ENCODE measurements at regions not wholly inside any gene's neighbourhood (a gene's known extent, or its start where the extent isn't known, plus 50 kb on each side); places are given as distances from the start of the nearest gene placed in this dataset.
"Not testable (repeated sequence)": the region's sequence is repeated elsewhere in the genome, so short reads cannot be mapped to it uniquely, and the experiment has no call there.

DNA sequence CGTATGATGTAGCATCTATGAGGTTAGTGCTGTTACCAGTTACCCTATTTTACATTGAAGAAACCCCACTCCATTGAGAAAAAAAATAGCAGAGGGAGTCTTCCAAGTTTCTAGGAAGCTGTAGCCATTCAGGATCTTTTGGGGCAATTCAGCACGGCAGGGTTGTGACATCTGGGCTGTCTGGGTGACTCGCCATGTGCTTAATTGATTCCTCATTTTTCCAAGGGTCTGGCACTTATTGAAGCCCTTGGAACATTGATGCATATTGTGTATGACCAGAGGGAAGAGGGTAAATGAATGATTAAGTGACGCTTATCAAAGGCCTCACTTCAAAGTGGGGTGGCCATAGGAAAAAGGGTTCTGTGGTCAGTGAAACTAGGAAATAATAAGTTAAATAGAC lies 248.7 kb downstream of the ARHGAP12 start:
- no peak for DNase-seq

DNA sequence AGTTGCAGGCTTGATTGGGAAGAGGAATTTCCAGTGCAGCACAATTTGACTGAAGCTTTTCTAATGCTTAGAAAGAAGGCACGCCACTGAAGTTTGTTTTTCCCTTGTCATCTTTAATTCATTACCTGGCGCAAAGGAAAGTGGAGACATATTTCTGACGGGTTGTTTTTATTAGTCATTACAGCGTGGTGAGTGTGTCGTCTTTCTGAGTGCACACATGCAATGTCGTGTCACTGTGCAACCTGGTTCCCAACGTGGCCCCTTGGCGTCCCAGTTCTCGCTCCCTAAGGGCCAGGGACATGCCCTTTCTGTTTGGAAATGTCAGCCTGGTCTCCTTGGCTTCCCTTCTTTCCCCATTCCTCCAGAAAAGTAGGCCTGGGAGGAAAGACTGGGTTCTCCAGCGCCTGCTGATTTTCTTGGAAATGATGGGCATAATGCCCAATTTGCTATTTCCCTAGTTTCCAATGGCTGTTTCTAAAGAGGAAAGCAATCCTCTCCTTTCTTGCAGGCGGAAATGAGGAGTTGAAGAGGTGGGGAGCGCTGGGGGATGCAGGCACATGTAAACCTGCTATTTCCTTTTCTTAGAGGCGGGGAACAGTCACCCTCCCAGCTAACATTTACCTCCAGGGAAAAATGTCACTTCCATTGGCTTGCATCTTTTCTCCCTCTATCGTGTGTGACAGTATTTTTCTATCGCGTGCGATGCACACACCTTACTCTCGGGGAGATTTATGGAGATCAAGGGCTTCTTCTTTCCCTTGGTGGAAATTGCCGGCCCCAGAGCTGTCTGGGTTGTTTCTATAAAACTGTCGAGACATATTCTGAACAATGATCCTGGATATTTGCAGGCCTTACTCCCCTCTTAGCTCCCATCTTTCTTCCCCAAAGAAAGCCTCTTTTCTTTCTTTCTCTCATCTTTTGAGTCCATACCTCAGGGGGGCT lies 249.8 kb downstream of the ARHGAP12 start:
- no peak for DNase-seq

DNA sequence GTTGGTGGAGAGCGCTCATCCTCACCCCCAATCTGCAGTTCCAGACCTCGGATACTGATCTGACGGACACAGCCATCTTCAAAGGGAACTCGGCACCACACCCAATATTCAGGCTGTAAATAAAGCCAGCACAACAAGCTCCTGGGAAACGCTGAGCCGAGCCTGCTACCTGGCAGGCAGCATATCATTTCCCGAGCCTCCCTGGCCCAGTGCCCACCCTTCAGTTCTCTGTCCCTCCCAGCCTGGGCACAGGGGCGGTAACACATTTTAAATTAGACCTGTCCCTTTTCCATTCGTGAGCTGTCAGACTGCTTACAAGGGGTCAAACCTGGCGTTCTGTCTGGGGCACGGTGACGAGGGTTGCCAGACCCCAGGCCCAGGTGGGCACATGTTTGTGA lies 250.5 kb downstream of the ARHGAP12 start:
- DNase-seq = no peak

DNA sequence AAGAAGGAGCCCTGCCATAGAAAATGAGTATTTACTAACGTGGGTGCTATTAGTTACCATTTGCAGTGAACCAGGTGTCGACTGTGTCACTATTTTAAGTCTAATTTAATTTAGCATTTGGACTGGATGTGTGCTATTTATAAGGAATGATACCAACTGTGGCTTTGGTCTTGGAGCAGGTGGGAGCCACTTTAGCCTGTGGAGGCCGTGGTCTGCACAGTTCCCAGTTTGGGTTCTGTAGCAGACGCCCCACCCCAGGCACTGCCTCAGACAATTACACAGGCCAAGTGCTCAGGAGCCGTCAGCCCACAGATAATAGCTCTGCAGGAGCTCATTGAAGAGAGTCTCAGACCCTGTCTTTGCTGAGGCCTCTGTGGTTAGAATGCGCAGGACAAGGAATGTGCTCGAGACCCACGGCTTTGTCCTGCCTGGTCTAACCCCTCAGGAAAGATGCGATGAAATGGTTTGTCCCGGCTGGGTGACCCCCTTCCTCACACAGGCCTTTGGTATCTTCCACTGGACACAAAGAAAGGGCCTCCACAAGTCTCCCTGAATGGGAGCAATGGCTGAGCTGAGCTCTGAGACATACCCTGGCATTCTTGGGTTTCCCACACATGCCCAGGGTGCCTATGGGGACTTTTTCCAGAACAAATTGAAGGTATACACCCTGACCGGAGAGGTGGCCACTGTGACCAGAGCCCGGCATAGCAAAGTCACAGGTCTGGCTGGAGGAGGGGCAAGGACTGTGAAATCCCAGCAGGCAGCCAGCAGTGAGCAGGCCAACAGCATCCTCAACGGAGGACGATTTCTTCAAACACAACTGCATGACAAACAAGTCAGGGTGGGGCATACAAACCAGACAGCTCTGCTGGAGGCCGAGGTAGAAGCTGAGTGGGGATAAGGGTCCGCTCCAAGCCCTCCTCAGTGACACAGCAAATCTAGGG lies 251.2 kb downstream of the ARHGAP12 start:
- DNase-seq = no peak

DNA sequence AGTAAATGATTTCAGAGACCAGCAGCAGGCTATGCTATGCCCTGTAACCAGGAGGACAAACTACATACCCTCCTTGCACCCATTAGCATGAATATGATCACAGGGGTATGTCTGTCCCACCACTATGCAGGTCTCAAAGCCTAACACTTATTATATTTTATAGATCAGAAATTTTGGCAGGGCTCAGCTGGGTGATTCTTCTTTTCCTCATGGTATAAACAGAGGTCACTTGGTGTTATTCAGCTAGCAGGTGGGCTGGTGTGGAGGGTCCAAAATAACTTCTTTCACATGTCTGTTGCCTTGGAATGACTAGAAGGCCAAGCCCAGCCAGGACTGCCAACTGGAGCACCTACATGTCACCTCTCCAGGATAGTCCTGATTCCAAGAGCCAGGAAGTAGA lies 252.9 kb downstream of the ARHGAP12 start:
- DNase-seq = no peak

DNA sequence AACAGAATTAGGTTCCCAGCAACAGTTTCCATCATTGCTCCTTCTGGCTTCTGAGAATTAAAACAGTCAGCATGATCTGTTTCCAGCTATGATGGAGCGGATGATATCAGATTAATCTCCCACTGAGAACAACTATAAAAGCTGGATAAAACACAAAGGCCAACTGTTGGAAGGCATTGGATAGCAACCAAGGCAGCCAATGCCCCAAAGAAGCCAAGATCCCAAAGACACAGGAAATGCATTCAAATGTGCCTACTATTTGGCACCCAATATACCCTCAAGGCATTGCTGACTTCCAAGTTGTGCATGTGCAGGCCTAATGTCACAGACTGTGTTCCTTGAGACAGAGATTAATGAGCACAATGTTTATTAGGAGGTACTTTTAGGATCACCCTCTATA lies 259.3 kb downstream of the ARHGAP12 start:
- no peak for DNase-seq

DNA sequence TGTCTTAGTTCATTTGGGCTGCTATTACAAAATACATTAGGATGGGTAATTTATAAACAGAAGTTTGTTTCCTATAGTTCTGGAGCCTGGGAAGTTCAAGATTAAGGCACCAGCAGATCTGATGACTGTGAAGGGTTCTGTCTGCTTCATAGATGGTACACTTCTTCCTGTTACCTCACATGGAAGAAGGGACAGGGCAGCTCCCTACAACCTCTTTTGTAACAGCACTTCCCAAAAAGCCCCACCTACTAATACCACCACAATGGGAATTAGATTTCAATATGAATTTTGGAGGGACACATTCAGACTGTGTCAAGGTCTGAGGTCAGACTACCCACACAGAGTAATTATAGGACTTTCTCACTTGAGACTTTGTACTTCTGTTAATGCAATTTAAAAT lies 260.3 kb downstream of the ARHGAP12 start:
- no peak for DNase-seq

DNA sequence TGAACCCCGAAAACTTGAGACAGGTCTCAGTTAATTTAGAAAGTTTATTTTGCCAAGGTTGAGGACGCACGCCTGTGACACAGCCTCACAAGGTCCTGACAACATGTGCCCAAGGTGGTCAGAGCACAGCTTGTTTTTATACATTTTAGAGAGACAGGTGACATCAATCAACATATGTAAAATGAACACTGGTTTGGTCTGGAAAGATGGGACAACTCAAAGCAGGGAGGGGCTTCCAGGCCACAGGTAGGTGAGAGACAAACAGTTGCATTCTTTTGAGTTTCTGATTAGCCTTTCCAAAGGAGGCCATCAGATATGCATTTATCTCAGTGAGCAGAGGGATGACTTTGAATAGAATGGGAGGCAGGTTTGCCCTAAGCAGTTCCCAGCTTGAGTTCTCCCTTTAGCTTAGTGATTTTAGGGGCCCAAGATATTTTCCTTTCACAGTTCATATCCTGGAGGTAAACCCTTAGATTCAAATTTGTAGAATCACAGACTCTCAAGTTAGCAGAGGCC lies 262.8 kb downstream of the ARHGAP12 start:
- not testable (repeated sequence) for DNase-seq

DNA sequence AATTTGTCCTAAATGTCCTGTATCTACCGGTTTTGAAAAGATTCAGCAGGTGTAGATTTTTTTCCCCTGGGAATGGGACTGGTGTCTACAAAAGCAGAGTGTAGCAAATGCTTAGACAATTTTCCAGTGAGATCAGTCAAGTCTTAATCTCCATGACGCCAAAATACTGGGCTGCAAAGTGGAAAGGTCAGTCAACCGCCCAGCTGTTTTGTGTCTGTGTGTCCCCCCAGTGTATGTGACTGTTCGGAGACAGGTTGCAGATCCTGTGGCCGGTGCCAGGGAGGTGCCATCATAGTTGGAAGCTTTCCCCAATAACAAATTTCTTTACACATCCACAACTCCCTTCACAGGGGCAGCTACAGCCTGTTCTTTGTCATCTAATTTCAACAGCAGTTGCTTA lies 263.8 kb downstream of the ARHGAP12 start:
- no peak for DNase-seq

DNA sequence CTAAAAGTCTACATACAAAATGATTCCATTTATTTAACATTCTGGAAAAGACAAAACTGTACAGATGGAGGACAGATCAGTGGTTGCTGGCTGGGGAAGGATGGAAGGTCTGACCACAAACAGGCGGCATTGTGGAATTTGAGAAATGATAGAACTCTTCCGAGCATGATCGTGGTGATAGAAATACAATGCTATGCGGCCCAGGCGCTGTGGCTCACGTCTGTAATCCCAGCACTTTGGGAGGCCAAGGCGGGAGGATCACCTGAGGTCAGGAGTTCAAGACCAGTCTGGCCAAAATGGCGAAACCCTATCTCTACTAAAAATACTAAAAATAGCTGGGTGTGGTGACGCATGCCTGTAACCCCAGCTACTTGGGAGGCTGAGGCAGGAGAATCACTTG lies 264.6 kb downstream of the ARHGAP12 start:
- DNase-seq = not testable (repeated sequence)

DNA sequence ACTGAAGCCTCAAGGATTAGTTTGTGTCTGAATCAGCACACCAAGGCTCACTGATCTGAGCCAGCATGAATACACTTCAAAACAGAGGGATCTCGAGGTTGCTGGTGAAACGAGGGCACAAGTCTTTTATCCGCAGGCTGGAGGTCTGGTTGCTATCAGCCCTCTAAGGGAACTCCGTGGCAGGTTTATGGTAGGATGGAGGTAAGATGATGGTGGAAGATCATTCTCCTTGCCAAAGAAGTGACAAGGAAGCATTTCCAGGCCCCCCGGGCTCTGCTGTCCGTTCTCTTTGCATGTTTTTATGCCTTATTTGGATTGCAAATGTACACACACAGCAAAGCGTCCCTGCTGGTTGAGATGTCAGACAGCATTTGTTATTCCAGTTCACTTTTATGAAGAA lies 268.3 kb downstream of the ARHGAP12 start:
- no peak for DNase-seq

DNA sequence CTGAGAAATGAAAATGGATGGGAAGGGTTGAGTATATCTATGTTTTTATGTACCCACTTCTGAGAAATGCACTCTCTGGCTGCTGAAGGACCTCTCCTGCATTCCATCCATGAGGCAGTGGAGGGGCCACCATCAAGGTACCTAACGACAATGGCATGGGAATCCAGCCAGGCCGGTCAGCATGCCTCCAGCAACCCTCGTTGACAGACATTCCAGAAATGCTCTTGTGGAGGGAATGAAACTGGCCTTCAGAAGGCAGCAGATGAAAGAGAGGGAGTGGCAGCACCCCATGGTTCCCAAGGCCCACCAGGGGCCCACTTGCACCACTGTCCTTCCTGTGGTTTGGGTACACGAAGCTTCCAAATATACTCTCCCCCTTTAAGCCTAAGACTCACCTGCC lies 269.0 kb downstream of the ARHGAP12 start:
- DNase-seq = no peak

DNA sequence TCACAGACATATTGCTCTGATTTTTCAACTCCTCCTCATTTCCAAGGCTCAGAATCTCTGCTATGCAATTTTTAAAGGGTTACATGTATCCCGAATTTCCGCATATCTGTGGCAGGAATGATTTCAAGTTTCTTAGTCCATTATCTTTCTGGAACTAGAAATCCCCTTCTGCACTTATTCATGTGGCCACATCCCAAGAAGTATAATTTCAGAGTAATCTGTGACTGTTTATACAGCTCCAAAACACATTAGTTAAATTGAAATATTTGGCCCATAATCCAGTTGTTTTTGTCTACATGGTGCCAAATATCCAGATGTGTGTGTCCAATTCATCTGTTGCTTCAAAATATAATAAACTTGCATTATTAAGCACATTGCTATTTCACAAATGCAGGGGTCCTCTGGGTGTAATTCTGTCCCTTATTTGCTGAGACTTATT lies 271.2 kb downstream of the ARHGAP12 start:
- no peak for DNase-seq

DNA sequence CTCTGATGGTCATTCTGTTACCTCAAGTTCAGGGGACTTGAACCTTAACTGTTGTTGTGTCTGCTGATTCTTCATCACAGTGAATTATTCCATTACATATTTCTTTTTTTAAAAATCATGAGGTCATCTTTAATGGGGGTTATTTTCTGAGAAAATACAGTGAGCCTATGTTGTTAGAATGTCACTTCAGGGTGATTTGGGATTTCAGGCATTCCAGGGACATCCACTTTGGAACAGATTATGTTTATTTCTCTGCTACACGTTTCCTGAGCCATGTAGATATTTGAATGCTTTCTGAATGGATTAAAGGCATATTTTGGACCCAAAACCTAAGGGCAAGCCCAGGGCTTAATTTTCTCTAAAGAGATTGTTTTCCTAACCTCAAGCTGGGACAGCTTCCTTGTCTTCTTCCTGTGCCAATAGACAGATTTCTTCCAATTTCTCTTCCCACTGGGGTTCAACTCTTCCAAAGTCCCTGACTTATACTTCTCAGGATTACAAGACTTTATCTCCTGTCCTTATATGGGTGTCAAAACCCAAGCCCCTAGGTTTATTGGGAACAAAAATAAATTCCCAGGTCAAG lies 271.7 kb downstream of the ARHGAP12 start:
- no peak for DNase-seq

DNA sequence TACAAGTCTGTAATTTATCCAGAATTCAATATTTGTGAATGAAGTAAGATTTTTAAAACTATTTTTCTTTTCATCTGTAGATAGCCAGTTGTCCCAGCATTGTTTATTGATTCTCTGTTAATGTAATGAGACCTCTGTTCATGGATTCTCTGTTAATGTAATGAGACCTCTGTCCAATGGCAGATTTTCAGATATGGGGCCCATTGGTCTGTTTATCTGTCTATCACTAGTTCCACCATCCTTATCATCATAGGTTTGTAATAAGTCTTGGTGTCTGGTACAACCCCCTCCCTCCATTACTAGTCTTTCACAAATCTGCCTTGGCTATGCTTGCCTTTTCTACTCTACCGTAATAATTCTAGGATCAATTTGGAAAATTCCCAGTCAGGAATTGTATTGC lies 276.6 kb downstream of the ARHGAP12 start:
- no peak for DNase-seq

DNA sequence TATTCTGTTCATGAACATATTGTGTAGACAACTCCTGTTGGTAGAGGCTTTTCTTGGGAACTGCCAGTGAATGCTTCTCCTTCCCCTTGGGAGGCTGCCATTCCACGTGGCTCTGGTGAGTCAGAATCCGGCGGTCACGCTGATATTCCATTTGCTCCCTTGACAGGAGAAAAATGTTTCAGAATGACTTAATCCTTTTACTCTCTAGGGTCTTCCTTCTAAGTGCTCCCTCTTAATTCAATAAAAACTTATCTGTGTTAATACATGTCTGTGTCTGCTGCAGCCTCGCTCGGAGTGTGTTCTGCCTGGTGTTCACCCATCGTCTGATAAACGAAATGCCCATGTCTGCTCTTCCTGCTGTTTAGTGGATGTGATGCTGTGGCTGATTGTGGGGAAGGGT lies 278.6 kb downstream of the ARHGAP12 start:
- DNase-seq = no peak

DNA sequence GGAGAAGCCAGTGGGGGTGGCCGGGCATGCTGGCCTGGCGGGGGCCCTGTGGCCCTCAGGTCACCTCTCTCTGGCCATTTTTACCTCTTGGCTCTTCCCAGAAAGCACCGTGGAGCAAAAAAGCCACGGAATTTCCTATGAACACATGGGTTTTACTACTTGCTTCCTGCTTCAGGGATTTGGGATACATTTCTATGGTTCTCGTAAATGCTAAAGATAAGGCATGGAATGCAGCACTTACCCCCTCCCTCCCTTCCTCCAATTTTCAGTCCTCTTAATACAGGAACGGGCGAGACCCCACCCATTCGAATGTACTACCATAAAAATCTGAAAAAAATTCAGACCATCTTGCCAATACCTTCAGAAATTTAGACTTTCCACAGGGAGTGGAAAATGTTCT lies 279.7 kb downstream of the ARHGAP12 start:
- DNase-seq = no peak

DNA sequence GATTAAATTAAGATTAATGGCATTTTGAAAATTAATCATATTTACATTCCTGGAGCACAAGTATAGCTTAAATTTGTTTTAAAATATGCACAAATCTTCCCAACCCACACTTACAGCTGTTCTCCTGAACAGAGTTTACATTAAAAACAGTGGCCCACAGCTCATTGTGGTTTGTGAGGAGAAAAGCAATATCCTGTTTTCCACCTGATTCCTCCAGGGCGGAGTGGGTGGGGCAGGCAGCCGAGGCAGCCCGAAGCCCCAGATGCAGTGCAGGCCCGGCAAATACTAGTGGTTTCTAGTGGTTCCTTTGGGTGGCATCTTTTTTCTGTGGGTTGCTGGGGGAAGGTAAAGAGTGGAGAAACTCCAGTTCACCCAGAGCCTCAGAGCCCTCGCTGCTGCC lies 280.8 kb downstream of the ARHGAP12 start:
- no peak for DNase-seq

DNA sequence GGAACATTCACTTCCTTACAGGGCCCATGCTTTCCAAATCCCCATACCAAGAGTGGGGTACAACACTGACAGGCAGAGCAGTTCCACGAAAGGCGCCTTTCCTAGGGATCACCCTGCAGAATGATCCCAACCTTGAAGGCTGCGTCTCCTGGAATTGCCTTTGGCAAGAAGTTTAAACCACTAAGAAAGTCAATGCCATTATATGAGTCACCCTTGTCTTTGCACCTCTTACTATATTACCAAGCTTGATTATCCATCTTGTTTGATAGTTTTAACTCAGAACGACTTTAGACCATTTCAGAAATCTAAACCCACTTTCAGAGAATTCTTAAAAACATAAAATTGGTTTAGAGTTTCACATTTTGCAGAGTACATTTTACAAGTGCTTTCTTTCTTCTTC lies 282.1 kb downstream of the ARHGAP12 start:
- no peak for DNase-seq

DNA sequence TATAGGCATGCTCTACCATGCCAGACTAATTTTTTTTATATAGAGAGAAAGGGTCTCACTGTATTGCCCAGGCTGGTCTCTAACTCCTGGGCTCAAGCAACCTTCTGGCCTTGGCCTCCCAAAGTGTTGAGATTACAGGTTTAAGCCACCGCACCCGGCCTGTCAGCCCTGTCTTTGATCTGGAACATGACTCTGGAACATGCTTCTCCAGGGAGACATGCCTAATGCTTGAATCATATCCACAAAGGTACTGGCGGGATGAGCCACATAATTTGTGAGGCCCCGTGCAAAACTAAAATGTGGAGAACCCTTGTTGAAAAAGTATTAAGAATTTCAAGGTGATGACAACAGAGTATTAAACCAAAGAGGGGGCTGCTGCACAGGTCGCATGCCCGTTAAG lies 282.8 kb downstream of the ARHGAP12 start:
- no peak for DNase-seq

DNA sequence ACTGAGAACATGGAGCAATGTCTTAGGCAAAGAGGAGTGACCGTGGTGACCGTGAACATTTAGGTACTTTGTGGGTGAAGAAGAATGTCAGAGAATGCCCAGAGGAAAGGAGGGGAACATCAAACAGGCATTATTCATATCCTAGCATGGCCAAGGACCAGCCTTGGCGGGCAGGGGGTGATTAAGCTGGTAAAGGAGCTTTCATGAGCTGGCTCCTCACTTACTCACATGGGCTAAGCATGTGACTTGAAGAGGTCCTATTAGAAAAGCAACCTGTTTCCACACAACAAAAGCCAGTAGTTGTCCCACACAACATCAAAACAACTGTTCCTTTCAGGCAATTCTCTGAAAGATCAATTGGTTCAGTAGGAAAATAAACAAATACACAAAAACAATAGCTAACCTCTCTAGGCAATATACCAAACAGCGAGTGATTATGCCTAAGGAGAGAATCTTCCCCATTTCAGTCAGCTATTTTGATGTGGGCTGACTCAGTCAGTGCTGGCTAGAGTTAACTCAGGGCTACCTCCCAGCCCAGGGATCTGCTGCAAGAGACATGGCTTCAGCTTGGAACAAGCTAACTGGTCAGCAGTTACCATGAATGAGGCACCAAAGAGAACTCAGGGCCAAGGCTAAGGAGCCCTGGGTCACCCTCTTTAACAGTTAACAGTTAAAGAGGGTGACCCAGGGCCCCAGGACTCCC lies 283.5 kb downstream of the ARHGAP12 start:
- DNase-seq = no peak

DNA sequence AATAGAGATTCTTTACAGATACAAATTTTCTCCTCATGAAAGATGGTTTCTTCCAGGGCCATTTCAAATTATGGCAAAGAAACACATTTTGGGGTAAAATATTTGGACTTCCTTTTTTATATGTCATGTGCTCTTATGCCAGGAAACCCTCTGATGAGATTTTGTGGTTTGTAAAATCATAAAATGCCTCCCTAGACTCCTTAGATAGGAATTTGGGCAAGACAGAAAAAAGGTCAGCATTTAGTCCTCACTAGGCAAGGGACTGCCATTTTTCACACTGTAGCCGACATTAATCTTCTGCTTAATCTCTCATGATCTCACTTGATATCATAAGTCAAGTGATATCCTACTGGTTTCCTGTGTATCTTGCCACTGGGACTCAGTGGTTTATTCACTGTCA lies 286.4 kb downstream of the ARHGAP12 start:
- no peak for DNase-seq
